Spinal cord (tissue), 9 donors: ENCODE measurements at regions not wholly inside any gene's neighbourhood (a gene's known extent, or its start where the extent isn't known, plus 50 kb on each side); places are given as distances from the start of the nearest gene placed in this dataset.

Experiments used
- DNase-seq, 6 donors: peaks; one replicate each; pipeline versions ENCODE4 v3.0.0 to v3.0.0-alpha.2; 2013 to 2015; ENCODE audit warnings: low spot score in 6 of 6, low read depth in 4 of 6
- H3K27ac ChIP-seq: one replicate; pipeline ENCODE4 v1.5.1; 2013; ENCODE audit warnings: low read depth, low read length, control low read depth
- H3K27me3 ChIP-seq: one replicate; pipeline ENCODE4 v1.6.1; 2013; ENCODE audit warnings: low read length; ENCODE audit not compliant: control insufficient read depth, insufficient read depth
- H3K36me3 ChIP-seq: one replicate; pipeline ENCODE4 v1.6.1; 2013; ENCODE audit warnings: low read length; ENCODE audit not compliant: control insufficient read depth, insufficient read depth
- H3K4me1 ChIP-seq: one replicate; pipeline ENCODE4 v1.6.1; 2013; ENCODE audit warnings: low read length; ENCODE audit not compliant: control insufficient read depth, insufficient read depth
- H3K4me3 ChIP-seq: one replicate; pipeline ENCODE4 v1.5.1; 2013; ENCODE audit warnings: low read depth, low read length, control low read depth
- H3K9me3 ChIP-seq: one replicate; pipeline ENCODE4 v1.6.1; 2013; ENCODE audit warnings: low read length; ENCODE audit not compliant: control insufficient read depth, insufficient read depth
- WGBS: methylation state at CpG from one replicate; pipeline ENCODE4 v1.1.5; 2013; ENCODE audit warnings: missing lambda C conversion rate; ENCODE audit not compliant: insufficient coverage; 5-methylcytosine and 5-hydroxymethylcytosine counted together
- donor health status: healthy.

DNA sequence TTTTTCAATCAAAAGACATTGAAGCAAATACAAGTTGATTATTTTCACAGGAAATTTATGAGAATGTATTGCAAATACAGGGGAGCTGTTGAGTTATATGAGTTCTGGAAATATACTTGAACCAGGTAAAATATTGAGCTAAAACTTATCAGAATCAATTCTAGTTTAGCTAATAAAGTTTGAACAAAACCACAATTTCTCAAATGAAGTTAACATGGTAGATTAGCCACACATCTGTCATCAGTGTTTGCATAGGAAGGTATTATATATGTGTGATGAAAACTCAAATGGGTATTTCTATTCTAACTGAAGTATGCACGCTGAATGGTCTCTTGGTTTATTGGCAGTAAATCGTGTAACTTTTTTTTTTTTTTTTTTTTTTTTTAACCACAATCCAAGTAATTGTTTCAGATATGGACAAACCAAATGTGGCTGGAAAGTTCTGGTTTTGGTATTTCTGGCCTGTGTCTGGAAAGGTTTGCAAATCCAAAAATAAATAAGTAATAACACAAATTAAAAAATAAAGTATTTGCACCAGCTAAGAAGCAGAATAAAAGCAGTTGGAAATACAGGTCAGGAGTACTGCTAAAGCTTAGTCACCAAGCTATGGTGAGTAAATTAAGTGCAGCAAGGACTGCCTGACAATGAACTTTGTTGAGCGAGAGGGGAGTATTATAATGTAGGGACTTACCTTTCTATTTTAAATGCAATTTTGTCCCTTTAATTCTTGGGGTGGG, 479.1 kb upstream of the FANCL start:
- H3K27me3 ChIP-seq: no peaks in the 10 kb centered on the region
- DNase-seq: no peak
- H3K36me3 ChIP-seq: no peaks in the 10 kb centered on the region
- H3K4me3 ChIP-seq: no peak overlapping the region
- WGBS: no CpG with 5 or more reads among the region's 3 CpGs
- no peaks in the 10 kb centered on the region for H3K9me3 ChIP-seq
- no peak overlapping the region for H3K27ac ChIP-seq
- no peaks in the 10 kb centered on the region for H3K4me1 ChIP-seq

- no peak for DNase-seq
- Histone ChIP-seq H3K27me3 (no peaks in the 10 kb centered on the region), H3K9me3 (no peaks in the 10 kb centered on the region), H3K36me3 (no peaks in the 10 kb centered on the region), H3K4me1 (no peaks in the 10 kb centered on the region), H3K4me3 (no peak overlapping the region), H3K27ac (no peak overlapping the region)
- WGBS: 87% methylated on average over 2 of the region's 2 CpGs
These were observed 474.2 kb upstream of the FANCL start for GRCh38 chr2:58715344-58715743.

DNA sequence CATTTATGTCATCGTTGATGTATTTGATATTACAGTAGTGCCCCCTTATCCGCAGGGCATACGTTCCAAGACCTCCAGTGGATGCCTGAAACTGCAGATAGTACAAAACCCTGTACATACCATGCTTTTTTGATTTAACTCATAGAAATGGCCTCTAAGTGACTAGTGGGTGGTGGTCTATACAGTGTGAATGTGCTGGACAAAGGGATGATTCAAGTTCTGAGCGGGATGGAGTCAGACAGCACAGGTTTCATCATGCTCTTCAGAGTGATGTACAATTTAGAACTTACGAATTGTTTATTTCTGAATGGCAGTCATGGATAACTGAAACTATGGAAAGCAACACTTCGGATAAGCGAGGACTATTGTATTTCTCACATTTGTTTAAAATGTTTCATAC, 473.1 kb upstream of the FANCL start:
- 100% methylated on average over 1 of the region's 7 CpGs for WGBS

GRCh38 chr2:58710795-58711279, 469.7 kb upstream of the FANCL start:
- H3K9me3 ChIP-seq: no peaks in the 10 kb centered on the region
- peak in 2 of 6 donors; percentile 74 to 82 for DNase-seq
- H3K36me3 ChIP-seq: no peaks in the 10 kb centered on the region
- H3K27me3 ChIP-seq: no peaks in the 10 kb centered on the region
- no peak overlapping the region for H3K27ac ChIP-seq
- no peak overlapping the region for H3K4me3 ChIP-seq
- H3K4me1 ChIP-seq: no peaks in the 10 kb centered on the region
- WGBS: 74% methylated on average over 4 of the region's 8 CpGs

More for the DNA sequence above, 473.1 kb upstream of the FANCL start:
- no peak for DNase-seq
- H3K27me3 ChIP-seq: no peaks in the 10 kb centered on the region
- no peaks in the 10 kb centered on the region for H3K36me3 ChIP-seq
- H3K9me3 ChIP-seq: no peaks in the 10 kb centered on the region
- no peaks in the 10 kb centered on the region for H3K4me1 ChIP-seq
- H3K27ac ChIP-seq: no peak overlapping the region
- no peak overlapping the region for H3K4me3 ChIP-seq

- no CpG with 5 or more reads among the region's 1 CpG for WGBS
- H3K4me1 ChIP-seq: no peaks in the 10 kb centered on the region
These were observed 468.7 kb upstream of the FANCL start for GRCh38 chr2:58709687-58710354.

GRCh38 chr2:58709274-58709673, 468.1 kb upstream of the FANCL start:
- 90% methylated on average over 4 of the region's 4 CpGs for WGBS
- no peak for DNase-seq
- H3K4me1 ChIP-seq: no peaks in the 10 kb centered on the region
- H3K4me3 ChIP-seq: no peak overlapping the region
- H3K27ac ChIP-seq: no peak overlapping the region
- H3K27me3 ChIP-seq: no peaks in the 10 kb centered on the region
- no peaks in the 10 kb centered on the region for H3K9me3 ChIP-seq
- no peaks in the 10 kb centered on the region for H3K36me3 ChIP-seq

More at GRCh38 chr2:58709687-58710354, 468.7 kb upstream of the FANCL start:
- H3K4me3 ChIP-seq: no peak overlapping the region
- no peaks in the 10 kb centered on the region for H3K9me3 ChIP-seq
- H3K36me3 ChIP-seq: no peaks in the 10 kb centered on the region
- no peak overlapping the region for H3K27ac ChIP-seq
- no peak for DNase-seq
- H3K27me3 ChIP-seq: no peaks in the 10 kb centered on the region

DNA sequence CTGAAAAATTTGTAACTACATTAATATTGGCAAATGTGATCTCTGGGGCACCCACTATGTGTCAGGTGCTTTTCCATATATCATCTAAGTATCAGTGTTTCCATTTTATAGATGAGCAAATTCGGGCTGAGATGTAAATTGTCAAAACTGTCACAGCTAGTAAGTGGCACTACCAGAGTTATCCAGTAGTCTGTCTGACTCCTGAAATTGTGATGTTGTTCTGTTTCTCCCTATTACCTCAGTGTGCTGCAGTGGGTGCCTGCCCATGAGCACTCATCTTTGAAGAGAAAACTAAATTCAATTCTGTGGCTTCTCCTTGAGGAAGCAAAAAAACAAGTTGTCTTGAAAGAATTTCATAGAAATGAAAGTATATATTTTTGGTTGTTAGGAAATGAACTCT, 467.4 kb upstream of the FANCL start:
- no peak for DNase-seq
- no peak overlapping the region for H3K27ac ChIP-seq
- WGBS: no CpG with 5 or more reads among the region's 1 CpG
- no peaks in the 10 kb centered on the region for H3K36me3 ChIP-seq
- H3K4me3 ChIP-seq: no peak overlapping the region
- no peaks in the 10 kb centered on the region for H3K9me3 ChIP-seq
- no peaks in the 10 kb centered on the region for H3K27me3 ChIP-seq
- H3K4me1 ChIP-seq: no peaks in the 10 kb centered on the region

DNA sequence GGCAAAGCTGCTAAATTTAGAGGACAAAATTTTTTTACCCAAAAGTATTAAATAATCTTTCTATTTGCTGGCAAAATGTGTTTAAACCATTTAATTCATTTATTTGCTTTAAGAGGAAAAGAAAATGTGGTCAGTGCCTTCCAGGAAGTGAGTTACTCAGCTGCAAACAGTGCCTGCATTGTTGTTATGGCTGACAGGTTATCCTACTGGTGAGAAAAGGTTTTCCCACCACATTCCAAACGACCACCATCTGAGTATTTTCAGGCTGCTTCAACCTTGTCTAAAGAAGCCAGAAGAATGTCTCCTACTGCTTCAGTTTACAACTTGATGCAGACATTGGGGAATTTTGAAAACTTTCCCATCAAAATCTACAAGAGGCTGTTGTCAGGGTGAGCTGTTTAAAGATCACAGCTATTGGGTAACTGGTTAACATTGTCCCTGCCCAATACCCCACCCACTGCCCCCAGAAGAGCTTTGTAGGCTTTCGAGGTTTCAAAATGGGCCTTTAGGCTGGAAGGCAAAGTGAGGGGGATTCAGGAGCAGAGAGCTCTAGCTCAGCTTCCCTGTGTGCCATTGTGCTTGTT, 461.3 kb upstream of the FANCL start:
- Histone ChIP-seq H3K27me3 (no peaks in the 10 kb centered on the region), H3K27ac (no peak overlapping the region), H3K4me1 (no peaks in the 10 kb centered on the region), H3K36me3 (no peaks in the 10 kb centered on the region), H3K4me3 (no peak overlapping the region), H3K9me3 (no peaks in the 10 kb centered on the region)
- DNase-seq: no peak
- WGBS: no CpG with 5 or more reads among the region's 2 CpGs

- Histone ChIP-seq H3K36me3 (no peaks in the 10 kb centered on the region), H3K27me3 (no peaks in the 10 kb centered on the region), H3K4me1 (no peaks in the 10 kb centered on the region), H3K9me3 (no peaks in the 10 kb centered on the region), H3K4me3 (no peak overlapping the region), H3K27ac (no peak overlapping the region)
- no CpG with 5 or more reads among the region's 3 CpGs for WGBS
- DNase-seq: no peak
These were observed 460.7 kb upstream of the FANCL start for GRCh38 chr2:58701688-58702301.
